HL-60 (cell line): ENCODE measurements at regions not wholly inside any gene's neighbourhood (a gene's known extent, or its start where the extent isn't known, plus 50 kb on each side); places are given as distances from the start of the nearest gene placed in this dataset.

Source experiments
- DNase-seq, 2 experiments: peaks; one replicate each; pipeline ENCODE4 v3.0.0-alpha.2; 2010 to 2020; ENCODE audit warnings: low read depth in 1 of 2, low spot score in 1 of 2
- H3K27ac ChIP-seq: fragments of 250-450 bp; sonication (Bioruptor Pico); replicated peaks from 2 replicates; pipeline ENCODE4 v1.5.1; 2020; ENCODE audit warnings: mild to moderate bottlenecking, moderate library complexity
- H3K27me3 ChIP-seq: fragments of 250-450 bp; sonication (Bioruptor Pico); 2 replicates; pipeline ENCODE4 v1.5.1; 2021; ENCODE audit warnings: mild to moderate bottlenecking, moderate library complexity; ENCODE audit not compliant: insufficient read depth, poor library complexity, severe bottlenecking
- H3K4me3 ChIP-seq: replicated peaks from 2 replicates; pipeline ENCODE4 v1.5.1; 2011; ENCODE audit warnings: mild to moderate bottlenecking, control low read depth, low read length; ENCODE audit not compliant: insufficient read depth
- CTCF ChIP-seq: IDR thresholded peaks from one replicate; pipeline ENCODE4 v1.5.1; 2011; ENCODE audit warnings: low read length, control low read depth, inconsistent platforms; ENCODE audit not compliant: insufficient read depth
- GABPA ChIP-seq: IDR thresholded peaks from 2 replicates; pipeline ENCODE4 v1.6.1; 2012; ENCODE audit warnings: low read depth
- POLR2AphosphoS5 ChIP-seq: IDR thresholded peaks from 2 replicates; pipeline ENCODE4 v1.6.1; 2012; ENCODE audit warnings: low read depth
- REST ChIP-seq: IDR thresholded peaks from 2 replicates; pipeline ENCODE4 v1.6.1; 2012; ENCODE audit warnings: low read depth; ENCODE audit not compliant: insufficient replicate concordance
- SPI1 ChIP-seq: IDR thresholded peaks from 2 replicates; pipeline ENCODE4 v1.6.1; 2012; ENCODE audit warnings: low read depth, mild to moderate bottlenecking, borderline replicate concordance

GRCh38 chr18:72091369-72091768 is 452.8 kb downstream of the CBLN2 start:
- TF ChIP-seq SPI1 (no peak), GABPA (no peak), POLR2AphosphoS5 (no peak), CTCF (no peak), REST (no peak)
- H3K4me3 ChIP-seq, result no peak overlapping the region
- H3K27me3 ChIP-seq, result no peaks in the 10 kb centered on the region
- H3K27ac ChIP-seq, result no peak overlapping the region
- no peak for DNase-seq

- TF ChIP-seq REST (no peak), CTCF (no peak), GABPA (no peak), POLR2AphosphoS5 (no peak), SPI1 (no peak)
- DNase-seq, result no peak
- no peak overlapping the region for H3K4me3 ChIP-seq
- no peaks in the 10 kb centered on the region for H3K27me3 ChIP-seq
- H3K27ac ChIP-seq, result no peak overlapping the region
These were observed 454.7 kb downstream of the CBLN2 start for GRCh38 chr18:72089432-72089831.

GRCh38 chr18:72086421-72086820 is 457.7 kb downstream of the CBLN2 start:
- peak; percentile 54; the same call in 1 of the 2 replicates for TF ChIP-seq SPI1
- TF ChIP-seq CTCF, result peak; percentile 9
- TF ChIP-seq POLR2AphosphoS5, result no peak
- TF ChIP-seq REST, result no peak
- Histone ChIP-seq H3K4me3 (no peak overlapping the region), H3K27me3 (no peaks in the 10 kb centered on the region), H3K27ac (no peak overlapping the region)
- DNase-seq, result peak in 1 of 2 experiments; percentile 13
